H1 (cell line): ENCODE measurements at regions not wholly inside any gene's neighbourhood (a gene's known extent, or its start where the extent isn't known, plus 50 kb on each side); places are given as distances from the start of the nearest gene placed in this dataset.

Experiments used
- CTCF ChIA-PET: fragments of 300-600 bp; sonication (Branson Sonifier 250); formaldehyde crosslinking; loops from one replicate; lab custom pipeline; 2021; ENCODE audit not compliant: partially characterized antibody; lab: Charles Lee
- POLR2A ChIA-PET: fragments of 300-600 bp; sonication (Branson Sonifier 250); formaldehyde crosslinking; loops from one replicate; lab custom pipeline; 2021; ENCODE audit warnings: inconsistent platforms; ENCODE audit not compliant: partially characterized antibody; lab: Charles Lee
- DNase-seq, 2 experiments: peaks; one replicate each; pipeline versions ENCODE4 v3.0.0 to v3.0.0-alpha.2; 2010 to 2022; ENCODE audit warnings: low spot score in 2 of 2, low read depth in 1 of 2, mixed read lengths in 1 of 2
- FAIRE-seq: peaks from 2 replicates; lab custom pipeline; 2011; peaks lifted over from hg19 to GRCh38; lab: Jason Lieb, UNC
- H2AFZ ChIP-seq: 2 replicates; pipeline ENCODE4 v1.8.1; 2012; ENCODE audit warnings: low read length, inconsistent platforms
- H2AK5ac ChIP-seq: 2 replicates; pipeline ENCODE4 v1.6.1; 2013; ENCODE audit warnings: low read depth, low read length
- H2BK120ac ChIP-seq: replicated peaks from 2 replicates; pipeline ENCODE3; 2013; ENCODE audit warnings: low read depth, low read length, inconsistent platforms
- H2BK12ac ChIP-seq: 2 replicates; pipeline ENCODE4 v1.6.1; 2013; ENCODE audit warnings: low read depth, low read length
- H2BK15ac ChIP-seq: 2 replicates; pipeline ENCODE4 v1.6.1; 2013; ENCODE audit warnings: low read length
- H2BK20ac ChIP-seq: 2 replicates; pipeline ENCODE4 v1.6.1; 2013; ENCODE audit warnings: low read length
- H2BK5ac ChIP-seq: 2 replicates; pipeline ENCODE4 v1.6.1; 2013; ENCODE audit warnings: low read depth, low read length
- H3K14ac ChIP-seq: 2 replicates; pipeline ENCODE4 v1.6.1; 2013; ENCODE audit warnings: inconsistent platforms; ENCODE audit not compliant: insufficient read length
- H3K18ac ChIP-seq: 2 replicates; pipeline ENCODE4 v1.6.1; 2013; ENCODE audit warnings: low read length; ENCODE audit errors: extremely low read depth
- H3K23ac ChIP-seq: 2 replicates; pipeline ENCODE4 v1.6.1; 2013; ENCODE audit warnings: inconsistent platforms; ENCODE audit not compliant: insufficient read length
- H3K23me2 ChIP-seq: 2 replicates; pipeline ENCODE4 v1.6.1; 2013; ENCODE audit warnings: low read depth, low read length
- H3K27ac ChIP-seq: 2 replicates; pipeline ENCODE4 v1.6.1; 2011; ENCODE audit warnings: low read depth, low read length, inconsistent platforms
- H3K27me3 ChIP-seq, 4 experiments: replicated peaks in 1 of 4; 1 replicate in 1 of 4; 2 replicates in 3 of 4; pipeline versions ENCODE4 v1.6.1 to v1.8.1; 2011 to 2013; ENCODE audit warnings: low read length in 3 of 4, mild to moderate bottlenecking in 3 of 4, inconsistent platforms in 2 of 4, mixed read lengths in 2 of 4, moderate library complexity in 1 of 4; ENCODE audit not compliant: control insufficient read depth in 3 of 4, insufficient read depth in 3 of 4; ENCODE audit errors: extremely low read depth in 1 of 4
- H3K36me3 ChIP-seq, 4 experiments: 2 replicates each; pipeline versions ENCODE4 v1.6.1 to v1.8.1; 2011 to 2013; ENCODE audit warnings: mild to moderate bottlenecking in 4 of 4, low read length in 3 of 4, moderate library complexity in 2 of 4, control low read depth in 1 of 4, inconsistent platforms in 1 of 4; ENCODE audit not compliant: insufficient read depth in 4 of 4, control insufficient read depth in 2 of 4
- H3K4ac ChIP-seq: replicated peaks from 2 replicates; pipeline ENCODE3; 2013; ENCODE audit warnings: low read length, low read depth, mixed read lengths, inconsistent platforms; ENCODE audit not compliant: insufficient read length
- H3K4me1 ChIP-seq, 4 experiments: replicated peaks in 1 of 4; 1 replicate in 1 of 4; 2 replicates in 3 of 4; pipeline versions ENCODE4 v1.6.1 to v1.8.1; 2011 to 2013; ENCODE audit warnings: low read length in 3 of 4, inconsistent platforms in 2 of 4, mixed read lengths in 1 of 4; ENCODE audit not compliant: insufficient read depth in 4 of 4, control insufficient read depth in 3 of 4
- H3K4me2 ChIP-seq, 2 experiments: 2 replicates each; pipeline versions ENCODE4 v1.6.1 to v1.8.1; 2011 to 2013; ENCODE audit warnings: low read depth in 2 of 2, low read length in 2 of 2, control low read depth in 1 of 2, inconsistent platforms in 1 of 2, mild to moderate bottlenecking in 1 of 2; ENCODE audit not compliant: insufficient read depth in 1 of 2
- H3K4me3 ChIP-seq, 4 experiments: fragments of 200-600, 300-600 bp in 1 of 4; sonication (generic), shearing (Covaris generic), sonication (Bioruptor Twin) in 1 of 4; 2 replicates each; pipeline versions ENCODE4 v1.5.1 to v1.8.1; 2011 to 2016; ENCODE audit warnings: low read length in 4 of 4, low read depth in 3 of 4, control low read depth in 2 of 4, inconsistent platforms in 2 of 4, mild to moderate bottlenecking in 2 of 4, mixed read lengths in 1 of 4, moderate library complexity in 1 of 4; ENCODE audit not compliant: insufficient read depth in 2 of 4; ENCODE audit errors: extremely low read depth in 1 of 4
- H3K56ac ChIP-seq: replicated peaks from 2 replicates; pipeline ENCODE3; 2013; ENCODE audit warnings: low read depth, mild to moderate bottlenecking, mixed read lengths, low read length, inconsistent platforms; ENCODE audit not compliant: insufficient read length
- H3K79me1 ChIP-seq: 2 replicates; pipeline ENCODE4 v1.6.1; 2013; ENCODE audit warnings: low read depth, low read length, control low read depth
- H3K79me2 ChIP-seq, 2 experiments: 2 replicates each; pipeline versions ENCODE4 v1.6.1 to v1.8.1; 2012 to 2013; ENCODE audit warnings: low read length in 2 of 2, mild to moderate bottlenecking in 2 of 2, inconsistent platforms in 1 of 2; ENCODE audit not compliant: insufficient read depth in 2 of 2, control insufficient read depth in 1 of 2
- H3K9ac ChIP-seq, 4 experiments: replicated peaks in 1 of 4; 1 replicate in 1 of 4; 2 replicates in 3 of 4; pipeline versions ENCODE4 v1.6.1 to v1.8.1; 2011 to 2013; ENCODE audit warnings: low read depth in 3 of 4, low read length in 3 of 4, control low read depth in 2 of 4, mild to moderate bottlenecking in 2 of 4, moderate library complexity in 2 of 4, inconsistent platforms in 1 of 4; ENCODE audit errors: extremely low read depth in 1 of 4
- H3K9me3 ChIP-seq, 2 experiments: 2 replicates each; pipeline versions ENCODE4 v1.6.1 to v1.8.1; 2012 to 2013; ENCODE audit warnings: mild to moderate bottlenecking in 2 of 2, moderate library complexity in 2 of 2, control low read depth in 1 of 2, inconsistent platforms in 1 of 2, low read depth in 1 of 2, low read length in 1 of 2, mixed read lengths in 1 of 2; ENCODE audit not compliant: insufficient read depth in 2 of 2
- H4K20me1 ChIP-seq, 2 experiments: replicated peaks in 1 of 2; 2 replicates each; pipeline versions ENCODE3 to v1.8.1; 2011 to 2013; ENCODE audit warnings: inconsistent platforms in 2 of 2, low read length in 2 of 2, mild to moderate bottlenecking in 1 of 2; ENCODE audit not compliant: insufficient read depth in 2 of 2, control insufficient read depth in 1 of 2
- H4K5ac ChIP-seq: 2 replicates; pipeline ENCODE4 v1.6.1; 2013; ENCODE audit warnings: low read length, low read depth, mixed read lengths, inconsistent platforms; ENCODE audit not compliant: insufficient read length
- H4K8ac ChIP-seq: 2 replicates; pipeline ENCODE4 v1.8.0; 2013; ENCODE audit warnings: mild to moderate bottlenecking, moderate library complexity, low read length, inconsistent platforms; ENCODE audit not compliant: insufficient read depth; ENCODE audit errors: extremely low read depth
- H4K91ac ChIP-seq: replicated peaks from 2 replicates; pipeline ENCODE3; 2013; ENCODE audit warnings: low read length, mixed read lengths, inconsistent platforms; ENCODE audit not compliant: insufficient read length
- BRCA1 ChIP-seq: IDR thresholded peaks from 2 replicates; pipeline ENCODE4 v1.6.1; 2012; ENCODE audit warnings: low read depth, low read length, improper control_type of control experiment
- CBX8 ChIP-seq: fragments of 300-800, 300-1000 bp; sonication (generic); IDR thresholded peaks from 2 replicates; pipeline ENCODE4 v1.7.1; 2016; ENCODE audit warnings: low read depth, low read length, borderline replicate concordance
- CHD1 ChIP-seq: IDR thresholded peaks from 2 replicates; pipeline ENCODE4 v1.6.1; 2012; ENCODE audit warnings: low read depth, low read length, improper control_type of control experiment
- WGBS, 2 experiments: shearing (Covaris generic) in 1 of 2; methylation state at CpG; one replicate each; pipeline versions ENCODE4 v1.1.6 to v1.1.7; 2013 to 2015; ENCODE audit warnings: low lambda C conversion rate in 2 of 2, mixed read lengths in 2 of 2, inconsistent platforms in 1 of 2, low coverage in 1 of 2, missing lambda C conversion rate in 1 of 2; ENCODE audit not compliant: insufficient replicate concordance in 2 of 2, insufficient coverage in 1 of 2, insufficient read length in 1 of 2; ENCODE audit errors: extremely low coverage in 1 of 2, missing lambda C conversion rate in 1 of 2; 5-methylcytosine and 5-hydroxymethylcytosine counted together

- CTCF ChIA-PET, result no interaction called here
- no peak for FAIRE-seq
Observed at GRCh38 chr9:104350541-104350940, 153.5 kb upstream of the OR13F1 start.

More at GRCh38 chr9:104350541-104350940, 153.5 kb upstream of the OR13F1 start:
- Histone ChIP-seq H3K14ac (no peak overlapping the region), H3K27ac (no peak overlapping the region), H2AFZ (peak overlapping the region; percentile 25; the same call in 1 of the 2 replicates), H4K5ac (no peak overlapping the region), H3K9ac (no peak overlapping the region), H2BK120ac (no peak overlapping the region), H3K4ac (no peak overlapping the region), H3K23ac (no peak overlapping the region), H2BK20ac (no peak overlapping the region), H4K91ac (no peak overlapping the region), H3K4me1 (no peaks in the 10 kb centered on the region), H3K9me3 (no peaks in the 10 kb centered on the region), H3K23me2 (no peaks in the 10 kb centered on the region), H3K36me3 (no peaks in the 10 kb centered on the region), H2BK5ac (no peak overlapping the region), H3K79me2 (no peaks in the 10 kb centered on the region), H4K20me1 (no peaks in the 10 kb centered on the region), H3K4me3 (no peak overlapping the region), H4K8ac (no peak overlapping the region), H3K56ac (no peak overlapping the region), H2BK15ac (no peak overlapping the region), H3K27me3 (no peaks in the 10 kb centered on the region), H2BK12ac (no peak overlapping the region), H3K4me2 (no peak overlapping the region), H2AK5ac (no peak overlapping the region), H3K79me1 (no peaks in the 10 kb centered on the region), H3K18ac (no peak overlapping the region)
- DNase-seq, result no peak
- no peak for TF ChIP-seq CBX8
- TF ChIP-seq BRCA1, result no peak
- TF ChIP-seq CHD1, result no peak
- POLR2A ChIA-PET, result no interaction called here
- WGBS, 2 experiments, result 96% methylated on average over 5 of the region's 5 CpGs; no CpG with 5 or more reads in 1 of the 2 experiments
